HG03469 (cell line): ENCODE measurements at regions not wholly inside any gene's neighbourhood (a gene's known extent, or its start where the extent isn't known, plus 50 kb on each side); places are given as distances from the start of the nearest gene placed in this dataset.

ENCODE experiments used
- ATAC-seq: cut with Tn5 transposase; IDR thresholded peaks from one replicate; pipeline ENCODE4 v1.9.1; 2021; ENCODE audit warnings: mild to moderate bottlenecking, moderate library complexity, moderate number of reproducible peaks; ENCODE audit not compliant: unreplicated experiment

DNA sequence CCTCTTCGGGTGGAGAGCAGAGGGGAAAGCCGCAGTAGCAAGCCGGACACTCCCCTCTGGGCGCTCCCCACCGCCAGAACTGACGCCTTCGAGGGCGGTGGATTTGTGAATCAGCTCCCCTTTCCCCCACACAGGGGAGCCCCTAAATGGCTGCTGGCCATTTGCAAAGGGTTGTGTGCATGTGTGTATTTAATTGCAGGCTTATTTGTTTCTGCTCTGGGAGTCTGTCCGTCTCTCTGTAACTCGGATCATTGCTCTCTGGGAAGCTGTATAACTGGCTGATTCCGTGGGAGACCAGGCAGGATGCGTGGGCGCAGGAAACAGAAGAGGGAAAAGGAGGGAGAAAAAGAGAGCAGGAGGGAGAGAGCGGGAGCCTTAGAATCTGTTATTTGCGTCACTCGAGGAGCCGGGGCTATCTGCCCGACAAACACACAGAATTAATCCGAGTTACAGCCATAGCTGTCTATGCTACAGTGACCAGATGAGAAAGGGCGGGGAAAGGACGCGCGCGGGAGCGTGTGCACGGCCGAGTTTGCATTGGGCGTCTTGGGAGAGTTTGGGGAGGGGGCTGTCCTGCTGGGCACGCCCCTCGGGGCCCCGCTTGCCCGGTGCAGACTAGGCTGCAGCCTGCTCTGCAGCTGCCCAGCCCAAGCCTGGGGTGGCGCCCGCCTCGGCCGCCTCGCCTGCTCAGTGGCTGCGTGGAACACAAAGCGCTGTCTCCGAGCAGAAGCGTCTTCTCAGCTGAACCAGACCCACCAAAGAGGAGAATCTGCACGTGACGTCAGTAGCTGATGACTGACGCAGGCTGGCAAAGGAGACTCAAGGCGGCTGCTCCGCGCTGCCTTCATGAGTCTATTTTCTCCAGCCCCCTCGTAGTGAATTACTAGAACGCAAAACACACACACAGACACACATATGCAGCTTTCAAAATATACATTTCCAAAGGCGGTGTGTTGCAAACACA is 105.3 kb upstream of the HSD17B12 start:
- ATAC-seq, result no peak

DNA sequence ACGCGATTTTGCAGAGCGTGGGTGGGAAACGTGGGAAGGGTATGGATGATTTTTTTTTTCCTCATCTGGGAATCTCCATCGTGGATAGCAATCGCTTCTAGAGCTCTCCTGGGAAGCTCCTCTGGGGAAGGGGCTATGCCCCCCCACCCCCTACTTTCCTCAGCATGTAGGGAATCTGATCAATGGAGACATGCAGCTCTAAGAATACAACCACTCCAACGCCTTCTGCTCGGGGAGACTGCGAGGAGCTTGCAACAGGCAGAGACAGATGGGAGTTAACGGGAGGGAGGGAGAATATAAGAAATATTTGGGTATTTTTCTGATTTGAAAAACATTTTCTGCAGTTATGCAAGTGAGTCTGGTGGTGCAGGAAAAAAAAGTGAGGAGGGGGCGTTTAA is 104.6 kb upstream of the HSD17B12 start:
- ATAC-seq, result no peak

DNA sequence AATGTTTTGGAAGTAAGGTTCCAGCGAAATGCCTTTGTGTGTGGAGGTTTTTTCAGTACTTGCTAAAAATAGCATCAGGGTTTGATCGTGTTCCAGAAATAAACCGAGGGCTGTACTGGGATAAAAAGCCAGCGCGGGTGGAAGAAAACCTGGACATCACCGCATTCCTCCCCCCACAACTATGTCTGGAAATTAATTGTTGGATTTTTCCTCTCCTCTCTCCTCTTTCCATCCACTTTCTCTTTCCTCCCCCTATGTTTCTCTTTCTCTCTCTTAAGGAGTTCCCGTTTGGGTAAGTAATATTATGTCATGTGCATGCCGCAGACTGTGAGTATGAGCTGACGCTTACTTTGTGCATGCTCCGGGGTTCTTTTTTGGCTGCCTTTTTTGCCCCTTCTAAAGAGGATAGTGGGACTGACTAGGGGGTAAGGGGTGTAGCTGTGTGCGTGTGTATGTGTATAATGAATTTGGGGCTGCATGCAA is 104.2 kb upstream of the HSD17B12 start:
- no peak for ATAC-seq

DNA sequence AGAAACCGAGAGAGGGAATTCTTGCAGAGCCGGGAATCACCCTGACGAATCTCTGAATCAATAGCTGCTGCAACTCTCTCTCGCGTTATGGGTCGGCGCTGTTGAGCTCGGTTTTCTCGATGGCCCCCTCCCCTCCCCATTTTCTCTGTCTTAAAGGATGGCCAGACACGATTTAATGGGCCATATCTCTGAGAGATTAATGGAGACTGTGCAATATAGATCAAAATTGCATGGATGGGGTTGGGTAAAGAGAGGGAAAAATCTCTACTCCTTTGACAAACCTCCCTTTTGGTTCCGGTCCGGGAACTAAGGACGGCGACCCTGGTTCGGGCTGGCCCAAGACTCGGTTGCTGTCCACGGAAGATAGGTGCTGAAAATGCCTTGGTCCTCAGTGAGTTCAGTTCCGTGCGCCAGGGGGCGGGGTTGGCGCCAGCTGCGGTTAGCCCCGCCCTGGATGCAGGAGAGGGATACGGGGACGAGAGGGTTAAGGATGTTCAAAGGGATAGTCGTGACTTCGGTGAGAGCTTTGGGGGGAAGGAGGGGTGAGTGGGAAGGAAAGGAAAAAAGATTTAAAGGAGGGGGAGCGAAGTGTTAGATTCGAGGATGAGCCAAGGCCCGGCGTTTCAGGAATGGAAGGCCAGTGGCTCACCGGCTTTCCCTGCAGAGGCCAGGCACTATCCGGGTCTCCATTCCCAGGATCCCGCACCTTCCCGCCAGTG is 103.6 kb upstream of the HSD17B12 start:
- no peak for ATAC-seq

DNA sequence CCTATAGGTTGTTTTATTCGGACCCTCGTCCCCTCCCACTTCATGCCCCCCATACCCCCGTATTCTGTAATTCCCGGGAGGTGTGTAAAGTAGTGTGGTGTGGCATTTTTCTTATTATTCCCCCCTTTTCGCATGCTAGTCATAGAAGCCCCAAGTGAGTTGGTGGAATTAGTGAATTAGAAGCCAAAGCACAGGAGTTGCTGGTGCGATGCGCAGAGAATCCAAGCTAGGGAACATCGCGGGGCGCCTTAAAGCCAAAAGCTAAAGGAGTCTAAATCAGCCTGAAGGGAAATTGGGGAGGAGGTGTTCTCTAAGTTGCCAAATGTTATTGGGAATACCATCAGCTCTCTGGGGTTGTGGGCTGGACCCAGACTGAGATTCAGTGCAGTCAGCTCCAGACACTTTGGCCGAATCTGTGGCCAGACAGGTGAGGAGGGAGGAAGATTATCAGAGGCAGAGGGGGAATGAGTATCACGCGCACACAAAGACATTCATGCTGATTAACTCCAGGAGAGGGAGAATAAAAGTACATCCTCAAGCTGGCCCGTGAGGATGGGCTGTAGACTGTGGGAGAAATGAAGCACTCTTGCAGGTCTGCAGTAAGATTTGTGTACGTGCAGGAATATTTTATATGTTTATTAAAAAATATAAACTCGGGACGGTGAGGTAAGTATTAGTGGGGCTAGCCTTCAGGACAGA is 102.8 kb upstream of the HSD17B12 start:
- ATAC-seq, result no peak

DNA sequence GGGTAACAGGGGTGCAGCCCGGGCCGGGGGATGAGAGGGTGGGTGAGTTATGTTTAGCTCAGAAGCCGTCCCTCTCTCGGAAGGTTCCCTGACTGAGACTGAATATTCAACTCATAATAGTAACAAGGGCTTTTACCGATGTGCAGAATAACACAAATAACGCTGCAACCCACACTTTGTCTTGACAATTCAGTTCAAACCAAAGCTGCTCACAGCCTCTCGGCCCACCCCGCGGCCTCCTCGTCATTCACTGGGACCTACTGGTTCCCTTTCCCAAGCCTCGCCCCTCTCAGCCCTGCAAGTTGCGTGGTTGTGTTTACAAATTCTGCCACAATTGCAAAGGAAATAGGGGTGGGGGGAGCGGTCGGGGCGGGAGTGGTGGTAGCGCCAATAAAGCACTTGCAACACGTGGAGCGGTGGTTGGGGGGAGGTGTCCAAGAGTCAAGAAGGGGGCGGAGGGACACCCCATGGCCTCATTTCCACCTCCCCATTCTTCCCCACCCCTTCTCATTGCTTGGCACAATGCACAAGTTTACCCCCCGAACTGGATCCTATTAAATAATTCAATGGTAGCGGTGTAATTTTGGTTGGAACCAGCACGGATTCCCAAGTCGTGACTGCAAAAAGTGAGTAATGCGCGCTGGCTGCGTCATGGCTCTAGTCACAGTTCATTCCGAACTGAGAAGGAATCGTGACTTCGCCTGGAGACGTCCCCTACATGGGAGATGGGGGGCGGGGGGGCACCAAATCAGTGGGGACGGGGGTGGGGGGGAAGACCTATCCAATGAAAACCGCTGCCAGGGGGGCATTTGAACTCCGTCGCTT is 102.0 kb upstream of the HSD17B12 start:
- no peak for ATAC-seq

DNA sequence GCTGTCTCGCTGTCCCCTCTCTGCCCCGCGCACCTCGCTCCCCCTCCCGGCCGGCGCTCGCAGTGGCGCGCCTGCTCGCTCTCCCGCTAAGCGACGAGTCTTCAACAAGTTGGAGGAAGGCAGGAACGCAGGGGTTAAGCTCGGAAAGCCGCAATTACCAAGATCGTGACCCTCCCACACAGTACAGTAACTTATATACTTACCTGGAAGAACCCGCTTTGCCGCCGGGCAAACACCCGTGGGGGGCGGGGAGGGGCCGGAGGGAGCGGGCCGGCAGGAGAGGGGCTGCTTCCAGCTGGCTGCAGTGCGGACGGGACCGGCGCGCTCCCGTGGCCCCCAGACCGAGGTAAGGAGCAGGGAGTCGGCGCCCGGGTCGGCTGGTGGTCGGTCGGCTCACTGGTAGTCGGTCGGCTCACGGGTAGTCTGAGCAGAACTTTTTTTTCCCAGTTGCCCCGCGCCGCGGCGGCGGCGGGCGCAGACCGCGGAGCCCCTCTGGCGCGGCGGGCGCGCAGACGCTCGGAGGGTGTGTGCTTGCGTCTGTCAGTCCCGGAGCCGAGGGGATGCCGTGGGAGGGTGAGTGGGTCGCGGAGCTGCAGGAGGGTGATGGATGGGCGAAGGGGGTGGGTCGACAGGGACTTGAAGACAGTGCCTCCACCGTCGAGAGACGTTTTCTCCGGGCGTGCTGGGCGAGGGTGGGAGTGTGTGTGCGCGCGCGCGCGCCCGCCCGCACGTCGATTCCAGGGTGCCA is 101.2 kb upstream of the HSD17B12 start:
- ATAC-seq, result no peak

DNA sequence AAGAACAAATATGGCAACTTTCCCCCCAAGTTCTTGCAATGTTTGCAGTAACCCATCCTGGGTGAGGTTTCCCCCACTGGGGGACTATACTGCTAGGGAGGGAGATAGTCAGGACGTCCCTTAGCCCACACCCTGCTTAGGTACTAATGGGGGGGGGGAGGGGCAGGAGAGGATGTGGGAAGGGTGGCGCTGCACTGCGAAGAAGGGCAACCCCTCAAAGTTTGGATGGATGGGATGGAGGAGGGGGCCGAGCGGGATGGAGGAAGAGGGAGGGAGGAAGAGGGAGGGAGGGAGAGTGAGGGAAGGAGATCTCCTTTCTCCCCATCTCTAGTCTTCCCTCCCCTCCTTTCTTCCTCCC is 100.6 kb upstream of the HSD17B12 start:
- ATAC-seq, result no peak

DNA sequence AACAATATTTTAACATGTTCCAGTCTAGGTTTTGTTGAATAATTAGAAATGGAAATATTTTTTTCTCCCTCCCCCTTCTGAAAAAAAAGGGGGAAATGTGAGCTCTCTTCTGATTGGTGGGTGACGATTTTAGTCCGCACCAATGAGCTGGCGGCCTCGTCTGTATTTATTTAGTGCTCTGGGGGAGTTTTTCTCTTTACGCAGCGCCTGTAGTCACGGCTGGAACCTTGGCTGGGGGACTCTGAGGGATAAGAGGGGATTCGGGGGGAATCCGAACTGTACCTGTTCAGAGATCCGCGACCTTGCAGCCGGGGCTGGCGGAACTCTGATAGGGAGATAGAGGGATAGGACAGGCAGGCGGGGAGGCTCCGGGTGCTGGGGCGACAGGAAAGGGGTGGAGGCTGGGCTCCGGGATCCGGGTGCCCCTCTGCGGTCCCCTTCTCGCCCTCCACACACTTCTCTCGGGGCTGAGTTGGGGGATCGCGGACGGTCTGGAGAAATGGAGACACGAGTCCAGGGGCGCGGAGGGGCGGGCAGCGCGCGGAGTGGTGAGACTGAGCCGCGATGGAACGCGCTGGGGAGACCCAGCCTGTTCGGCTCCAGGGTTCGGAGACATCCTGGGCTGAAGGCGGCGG is 99.7 kb upstream of the HSD17B12 start:
- ATAC-seq, result no peak

DNA sequence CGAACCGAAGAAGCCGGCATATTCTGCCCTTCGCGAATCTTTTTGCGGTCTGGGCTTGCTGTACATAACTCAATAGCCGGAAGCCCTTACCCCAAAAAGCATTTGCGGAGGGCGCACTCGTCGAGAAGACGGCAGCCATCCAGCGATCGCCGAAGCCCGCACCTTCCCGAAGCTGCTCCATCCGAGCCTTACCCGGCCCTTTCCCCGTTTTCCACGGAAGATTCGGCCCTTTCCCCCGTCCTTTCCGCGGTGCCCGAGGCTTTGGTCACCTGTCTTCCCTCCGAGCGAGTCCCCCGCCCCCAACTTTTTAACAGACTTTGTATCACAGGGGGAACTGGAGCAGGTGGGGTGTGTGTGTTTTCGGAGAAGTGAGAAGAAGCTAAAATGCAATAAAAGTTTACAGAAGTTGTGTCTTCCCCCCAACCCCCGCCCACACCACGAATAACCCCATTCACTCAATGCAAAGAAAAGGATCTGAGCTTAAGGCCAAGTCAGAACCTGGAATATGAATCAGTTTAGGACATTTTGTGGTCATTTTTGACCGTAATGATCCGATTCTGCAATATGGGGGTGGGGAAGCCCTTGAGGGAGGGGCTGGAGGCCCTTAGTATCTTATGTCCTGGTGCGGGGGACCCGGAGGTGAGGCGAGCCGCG is 99.0 kb upstream of the HSD17B12 start:
- no peak for ATAC-seq

DNA sequence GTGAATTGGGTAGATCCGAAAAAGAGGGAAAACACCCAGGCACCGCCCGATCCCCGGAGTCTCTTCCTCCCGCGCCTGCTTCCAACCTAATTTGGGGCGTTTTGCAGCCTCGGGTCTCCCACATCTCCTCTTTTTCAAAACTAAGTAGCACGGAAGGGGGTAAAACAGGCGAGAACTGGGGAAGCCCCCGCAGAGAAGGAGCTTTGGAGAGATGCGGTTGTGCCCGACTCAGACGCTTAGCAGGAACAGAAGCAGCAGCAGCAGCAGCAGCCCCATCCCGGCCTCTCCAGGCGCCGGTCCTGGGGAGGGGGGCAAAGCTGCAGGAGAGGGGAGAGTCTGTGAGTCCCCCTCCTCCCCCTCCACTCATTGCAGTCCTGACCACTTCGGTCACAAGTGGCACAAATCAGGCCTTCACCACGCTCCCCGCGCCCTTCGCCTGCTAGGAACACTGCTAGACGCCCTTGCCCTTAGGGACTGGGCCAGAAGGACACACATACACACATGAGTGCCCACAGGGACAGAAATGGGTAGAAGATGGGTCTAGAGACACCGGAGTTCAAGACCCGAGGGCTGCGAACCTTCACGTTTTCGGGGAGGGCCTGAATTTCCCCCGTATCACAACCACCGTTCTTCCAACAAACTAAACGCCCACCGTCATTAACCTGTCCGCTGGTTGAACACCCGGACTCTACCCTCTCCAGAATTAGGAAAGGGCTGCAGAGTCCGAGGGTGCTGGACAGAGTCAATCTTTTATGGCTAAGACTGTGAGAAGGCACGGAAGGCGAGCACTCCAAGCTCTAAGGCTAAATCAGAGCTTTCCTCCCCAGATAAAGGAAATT is 98.3 kb upstream of the HSD17B12 start:
- ATAC-seq, result no peak

DNA sequence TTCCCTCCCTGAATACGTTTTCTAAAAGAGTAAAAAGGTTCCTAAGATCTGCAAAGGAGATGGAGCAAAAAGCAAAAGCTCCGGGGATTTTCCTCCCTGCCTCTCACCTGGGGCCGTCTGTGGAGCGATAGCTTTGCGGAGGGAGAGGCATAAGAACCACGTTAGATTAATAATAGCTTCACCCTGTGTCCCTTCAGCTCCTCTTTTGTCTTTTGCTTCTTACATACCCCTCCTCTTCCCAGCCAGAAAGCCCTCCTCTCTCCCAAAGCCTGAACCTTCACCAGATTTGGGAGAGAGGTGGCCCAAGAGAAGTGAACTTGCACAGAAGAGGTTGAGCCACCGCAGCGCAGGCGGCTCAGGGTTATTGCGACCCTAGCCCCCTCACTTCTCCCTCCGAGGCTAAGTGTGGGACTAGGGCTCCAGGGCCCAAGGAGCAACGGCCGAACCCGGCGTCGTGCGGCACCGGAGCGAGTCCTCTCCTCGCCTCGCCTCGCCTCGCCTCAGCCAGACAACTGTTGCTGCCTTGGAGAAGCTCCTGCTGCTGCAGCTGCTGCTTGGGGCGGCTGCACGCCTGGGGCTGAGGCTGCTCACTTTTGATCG is 97.6 kb upstream of the HSD17B12 start:
- no peak for ATAC-seq

DNA sequence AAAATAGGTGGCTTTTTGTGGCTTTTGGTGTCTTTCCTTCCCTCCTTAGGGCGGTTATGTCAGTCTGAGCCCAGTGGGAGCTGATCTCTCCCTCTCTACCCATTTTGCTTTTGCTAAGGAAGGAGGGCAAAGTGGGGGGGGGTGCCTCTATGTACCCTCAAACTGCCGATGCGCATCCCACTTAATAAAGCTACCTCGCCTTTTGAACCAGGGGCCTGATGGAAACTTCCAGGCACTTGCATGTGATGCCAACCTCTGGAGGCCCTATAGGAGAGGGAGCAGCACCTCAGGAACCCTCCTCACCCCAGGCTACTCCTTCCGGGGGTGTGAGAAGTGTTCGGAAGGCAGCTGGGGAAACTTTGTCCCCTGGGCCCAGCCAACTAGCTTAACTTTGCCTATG is 97.0 kb upstream of the HSD17B12 start:
- ATAC-seq, result no peak

DNA sequence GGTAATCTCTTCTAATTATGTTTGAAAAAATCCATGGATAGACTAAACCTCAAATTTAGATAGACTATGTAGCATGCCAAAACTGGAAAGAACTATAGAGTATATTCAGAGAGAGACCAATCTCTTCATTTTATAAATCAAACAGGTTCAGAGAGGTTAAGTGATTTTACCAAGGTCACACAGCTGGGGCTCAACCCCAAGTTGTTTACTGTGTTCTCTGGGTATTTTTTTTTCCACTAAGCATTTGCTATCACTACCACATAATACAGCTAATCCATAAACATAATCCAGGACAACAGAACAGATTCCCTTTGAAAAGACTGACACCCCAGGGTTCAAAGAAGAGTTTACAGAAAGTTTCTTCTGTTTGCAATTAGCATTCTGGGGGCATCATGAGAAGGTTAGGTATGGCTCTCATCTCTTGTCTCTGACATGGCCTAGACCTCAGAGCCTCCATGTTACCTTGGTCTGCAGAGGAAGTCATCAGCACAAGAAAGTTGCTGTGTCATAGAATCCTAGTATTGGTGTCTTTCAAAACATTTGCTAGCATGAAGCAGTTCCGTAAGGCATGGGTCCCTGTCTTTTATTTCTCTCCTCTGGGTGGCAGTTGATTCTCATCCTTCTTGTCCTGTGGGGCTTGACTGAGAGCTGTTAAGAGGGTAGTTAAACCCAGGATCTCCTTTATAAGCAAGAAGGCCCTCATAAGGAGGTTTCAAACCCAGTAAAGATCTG is 94.5 kb upstream of the HSD17B12 start:
- no peak for ATAC-seq

DNA sequence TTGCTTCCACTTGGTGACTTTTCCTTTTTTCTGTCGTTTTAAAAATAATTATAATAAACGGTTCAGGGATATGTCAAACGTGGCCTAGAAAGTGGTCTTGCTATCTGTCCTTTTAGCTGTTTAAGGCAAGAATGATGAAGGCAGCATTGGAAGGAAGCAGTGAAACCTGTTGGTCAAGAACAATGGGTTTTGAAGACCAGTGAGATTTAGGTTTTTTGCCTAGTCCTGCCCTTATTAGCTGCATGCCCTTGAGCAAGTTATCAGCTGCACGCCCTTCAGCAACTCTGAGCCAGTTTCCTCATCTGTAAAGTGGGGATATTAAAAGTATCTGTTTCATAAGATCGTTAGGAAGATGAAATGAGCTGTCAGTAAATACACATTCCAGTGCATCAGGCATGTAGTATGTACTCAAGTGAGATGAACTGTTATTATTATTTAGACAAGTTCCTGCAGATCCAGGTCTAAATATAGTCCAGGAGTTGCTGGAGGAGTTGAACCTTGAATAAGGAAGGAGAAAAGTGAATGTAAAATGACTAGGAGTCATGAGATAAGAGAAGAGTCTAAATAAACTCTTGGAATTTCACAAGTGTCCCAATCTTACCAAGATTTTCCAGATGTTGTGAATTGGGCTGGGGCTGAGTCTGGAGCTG is 90.8 kb upstream of the HSD17B12 start:
- ATAC-seq, result no peak

DNA sequence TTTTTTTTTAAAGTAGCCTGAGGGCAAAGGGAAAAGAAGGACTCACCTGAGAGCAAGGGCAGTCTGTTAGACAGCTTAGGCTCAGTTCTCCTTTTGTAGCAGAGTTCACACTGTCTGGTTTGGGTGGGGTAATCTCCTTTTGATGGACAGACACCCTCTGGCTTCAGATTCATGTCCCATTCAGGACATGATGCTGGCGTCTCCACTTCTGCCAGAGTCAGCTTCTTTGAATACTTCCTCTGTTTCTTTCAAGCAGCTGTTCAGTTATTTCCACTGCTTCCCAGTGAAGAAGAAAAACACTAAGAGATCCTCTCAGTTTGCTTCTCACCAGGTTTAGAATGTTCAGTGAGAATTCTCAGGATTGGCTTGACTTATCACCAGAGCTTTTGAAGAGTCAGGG is 79.0 kb upstream of the HSD17B12 start:
- ATAC-seq, result no peak
